OCI-LY1 (cell line): ENCODE measurements at regions not wholly inside any gene's neighbourhood (a gene's known extent, or its start where the extent isn't known, plus 50 kb on each side); places are given as distances from the start of the nearest gene placed in this dataset.

Source experiments
- EZH2 ChIP-seq: fragments of 200-600 bp; sonication (generic), shearing (Covaris generic); IDR thresholded peaks from 2 replicates; pipeline ENCODE4 v1.8.0; 2017; ENCODE audit warnings: borderline replicate concordance, mixed run types, mild to moderate bottlenecking, antibody characterized with exemption, low read length, moderate library complexity, mixed read lengths
- TF ChIP-seq, protein P1 (sequence below): fragments of 200-600 bp; sonication (generic), shearing (Covaris generic); IDR thresholded peaks from 2 replicates; pipeline ENCODE4 v1.5.1; 2017; ENCODE audit warnings: mild to moderate bottlenecking, antibody characterized with exemption, low read length, moderate library complexity, mixed read lengths

DNA sequence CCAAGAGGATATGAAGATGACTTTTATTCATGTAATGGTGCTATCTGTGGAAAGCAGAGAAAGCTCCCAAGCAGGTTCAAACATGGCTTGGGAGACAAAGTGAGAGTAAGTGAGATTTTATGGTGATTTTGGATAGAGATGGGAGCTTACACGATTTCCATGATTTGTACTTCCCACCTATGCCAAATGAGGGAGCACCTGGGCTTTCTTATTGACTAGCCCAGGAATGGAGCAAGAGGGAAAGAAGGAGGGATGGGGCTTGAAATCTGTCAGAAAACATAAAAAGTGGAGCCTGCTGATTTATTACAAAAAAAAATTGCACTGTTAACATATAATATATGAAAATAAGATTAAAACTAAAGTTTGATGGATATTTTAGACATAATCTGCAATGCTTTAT, 703.5 kb upstream of the PABPC4L start:
- TF ChIP-seq, protein P1, sequence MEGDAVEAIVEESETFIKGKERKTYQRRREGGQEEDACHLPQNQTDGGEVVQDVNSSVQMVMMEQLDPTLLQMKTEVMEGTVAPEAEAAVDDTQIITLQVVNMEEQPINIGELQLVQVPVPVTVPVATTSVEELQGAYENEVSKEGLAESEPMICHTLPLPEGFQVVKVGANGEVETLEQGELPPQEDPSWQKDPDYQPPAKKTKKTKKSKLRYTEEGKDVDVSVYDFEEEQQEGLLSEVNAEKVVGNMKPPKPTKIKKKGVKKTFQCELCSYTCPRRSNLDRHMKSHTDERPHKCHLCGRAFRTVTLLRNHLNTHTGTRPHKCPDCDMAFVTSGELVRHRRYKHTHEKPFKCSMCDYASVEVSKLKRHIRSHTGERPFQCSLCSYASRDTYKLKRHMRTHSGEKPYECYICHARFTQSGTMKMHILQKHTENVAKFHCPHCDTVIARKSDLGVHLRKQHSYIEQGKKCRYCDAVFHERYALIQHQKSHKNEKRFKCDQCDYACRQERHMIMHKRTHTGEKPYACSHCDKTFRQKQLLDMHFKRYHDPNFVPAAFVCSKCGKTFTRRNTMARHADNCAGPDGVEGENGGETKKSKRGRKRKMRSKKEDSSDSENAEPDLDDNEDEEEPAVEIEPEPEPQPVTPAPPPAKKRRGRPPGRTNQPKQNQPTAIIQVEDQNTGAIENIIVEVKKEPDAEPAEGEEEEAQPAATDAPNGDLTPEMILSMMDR = no peak
- TF ChIP-seq EZH2 = no peak
